Stimulated activated CD4-positive, alpha-beta T cell treated with anti-CD3 and anti-CD28 coated beads, Interleukin-2, amount 100 ng/mL, for 48 hours (primary cell): ENCODE measurements at regions not wholly inside any gene's neighbourhood (a gene's known extent, or its start where the extent isn't known, plus 50 kb on each side); places are given as distances from the start of the nearest gene placed in this dataset.
"Not testable (repeated sequence)": the region's sequence is repeated elsewhere in the genome, so short reads cannot be mapped to it uniquely, and the experiment has no call there.

Experiments used
- DNase-seq, 2 donors: peaks; one replicate each; pipeline ENCODE4 v3.0.0-alpha.2; 2020

GRCh38 chr9:78879324-78880100, 582.6 kb downstream of the PSAT1 start:
- DNase-seq: no peak

- no peak for DNase-seq
Observed at GRCh38 chr9:78881295-78881694, 584.4 kb downstream of the PSAT1 start.

- DNase-seq: no peak
Observed at GRCh38 chr9:78882481-78882880, 585.6 kb downstream of the PSAT1 start.

- no peak for DNase-seq
Observed at GRCh38 chr9:78884611-78885150, 587.8 kb downstream of the PSAT1 start.

- DNase-seq: no peak
Observed at GRCh38 chr9:78892182-78892581, 595.3 kb downstream of the PSAT1 start.

- no peak for DNase-seq
Observed at GRCh38 chr9:78892769-78893168, 595.8 kb downstream of the PSAT1 start.

GRCh38 chr9:78893774-78894401, 597.0 kb downstream of the PSAT1 start:
- no peak for DNase-seq

- DNase-seq: no peak
Observed at GRCh38 chr9:78896479-78896878, 599.6 kb downstream of the PSAT1 start.

- no peak for DNase-seq
Observed at GRCh38 chr9:78898234-78898633, 601.3 kb downstream of the PSAT1 start.

GRCh38 chr9:78899006-78899405, 602.1 kb downstream of the PSAT1 start:
- DNase-seq: no peak

GRCh38 chr9:78900500-78900899, 603.6 kb downstream of the PSAT1 start:
- DNase-seq: no peak

- no peak for DNase-seq
Observed at GRCh38 chr9:78902051-78902450, 605.1 kb downstream of the PSAT1 start.

- no peak for DNase-seq
Observed at GRCh38 chr9:78903581-78903980, 606.7 kb downstream of the PSAT1 start.

GRCh38 chr9:78904686-78905085, 607.8 kb downstream of the PSAT1 start:
- DNase-seq: no peak

GRCh38 chr9:78905387-78905786, 608.5 kb downstream of the PSAT1 start:
- DNase-seq: no peak

GRCh38 chr9:78905986-78906755, 609.2 kb downstream of the PSAT1 start:
- no peak for DNase-seq

- DNase-seq: no peak
Observed at GRCh38 chr9:78909566-78909965, 612.6 kb downstream of the PSAT1 start.

- not testable (repeated sequence) for DNase-seq
Observed at GRCh38 chr9:78916884-78917283, 620.0 kb downstream of the PSAT1 start.

GRCh38 chr9:78918976-78919375, 622.1 kb downstream of the PSAT1 start:
- DNase-seq: no peak

- DNase-seq: no peak
Observed at GRCh38 chr9:78919701-78920100, 622.8 kb downstream of the PSAT1 start.

GRCh38 chr9:78921341-78921740, 624.4 kb downstream of the PSAT1 start:
- DNase-seq: no peak

- no peak for DNase-seq
Observed at GRCh38 chr9:78923966-78924659, 627.2 kb downstream of the PSAT1 start.
